Fibroblast of lung (primary cell): ENCODE measurements at regions not wholly inside any gene's neighbourhood (a gene's known extent, or its start where the extent isn't known, plus 50 kb on each side); places are given as distances from the start of the nearest gene placed in this dataset.

Source experiments
- DNase-seq, 2 donors: peaks; one replicate each; pipeline versions ENCODE4 v3.0.0 to v3.0.0-alpha.2; 2010; ENCODE audit warnings: low read depth in 2 of 2
- H2AFZ ChIP-seq: 2 replicates; pipeline ENCODE4 v1.5.1; 2012; ENCODE audit warnings: low read length, control low read depth, inconsistent platforms
- H3K27ac ChIP-seq: 2 replicates; pipeline ENCODE4 v1.5.1; 2011; ENCODE audit warnings: low read length, control low read depth; ENCODE audit not compliant: insufficient read depth
- H3K27me3 ChIP-seq: 2 replicates; pipeline ENCODE4 v1.5.1; 2011; ENCODE audit warnings: mild to moderate bottlenecking, low read length; ENCODE audit not compliant: control insufficient read depth, insufficient read depth
- H3K36me3 ChIP-seq: 2 replicates; pipeline ENCODE4 v1.5.1; 2011; ENCODE audit warnings: low read length; ENCODE audit not compliant: control insufficient read depth, insufficient read depth
- H3K4me1 ChIP-seq: 2 replicates; pipeline ENCODE4 v1.5.1; 2011; ENCODE audit warnings: low read length; ENCODE audit not compliant: control insufficient read depth, insufficient read depth; ENCODE audit errors: extremely low read depth
- H3K4me2 ChIP-seq: 2 replicates; pipeline ENCODE4 v1.5.1; 2011; ENCODE audit warnings: low read length, control low read depth; ENCODE audit not compliant: insufficient read depth; ENCODE audit errors: extremely low read depth
- H3K4me3 ChIP-seq, 4 experiments: fragments of 200-600 bp in 1 of 4; sonication (generic) in 1 of 4; replicated peaks in 1 of 4; 2 replicates each; pipeline ENCODE4 v1.5.1; 2011 to 2016; ENCODE audit warnings: low read length in 4 of 4, low read depth in 3 of 4, mild to moderate bottlenecking in 3 of 4, control low read depth in 2 of 4, inconsistent platforms in 1 of 4, mixed read lengths in 1 of 4; ENCODE audit not compliant: insufficient read depth in 1 of 4; ENCODE audit errors: control extremely low read depth in 1 of 4
- H3K79me2 ChIP-seq: 2 replicates; pipeline ENCODE4 v1.5.1; 2012; ENCODE audit warnings: mild to moderate bottlenecking, low read length, inconsistent platforms; ENCODE audit not compliant: control insufficient read depth, insufficient read depth
- H3K9ac ChIP-seq: 2 replicates; pipeline ENCODE4 v1.5.1; 2011; ENCODE audit warnings: mild to moderate bottlenecking, low read length, control low read depth; ENCODE audit not compliant: insufficient read depth
- H3K9me3 ChIP-seq: 2 replicates; pipeline ENCODE4 v1.5.1; 2012; ENCODE audit warnings: low read depth, low read length; ENCODE audit not compliant: control insufficient read depth, insufficient read depth
- H4K20me1 ChIP-seq: 2 replicates; pipeline ENCODE4 v1.5.1; 2011; ENCODE audit warnings: low read length; ENCODE audit not compliant: control insufficient read depth, insufficient read depth; ENCODE audit errors: extremely low read depth
- EZH2 ChIP-seq: IDR thresholded peaks from 2 replicates; pipeline ENCODE4 v1.5.1; 2012; ENCODE audit warnings: low read length, control low read depth, mild to moderate bottlenecking; ENCODE audit errors: missing control alignments
- TF ChIP-seq, protein P1 (sequence below), 2 donors: IDR thresholded peaks in 1 of 2; conservative IDR thresholded peaks in 1 of 2; 1 replicate in 1 of 2; 2 replicates in 1 of 2; pipeline ENCODE4 v1.5.1; 2011 to 2012; ENCODE audit warnings: low read length in 2 of 2, control low read depth in 1 of 2, inconsistent platforms in 1 of 2, low read depth in 1 of 2, mild to moderate bottlenecking in 1 of 2

DNA sequence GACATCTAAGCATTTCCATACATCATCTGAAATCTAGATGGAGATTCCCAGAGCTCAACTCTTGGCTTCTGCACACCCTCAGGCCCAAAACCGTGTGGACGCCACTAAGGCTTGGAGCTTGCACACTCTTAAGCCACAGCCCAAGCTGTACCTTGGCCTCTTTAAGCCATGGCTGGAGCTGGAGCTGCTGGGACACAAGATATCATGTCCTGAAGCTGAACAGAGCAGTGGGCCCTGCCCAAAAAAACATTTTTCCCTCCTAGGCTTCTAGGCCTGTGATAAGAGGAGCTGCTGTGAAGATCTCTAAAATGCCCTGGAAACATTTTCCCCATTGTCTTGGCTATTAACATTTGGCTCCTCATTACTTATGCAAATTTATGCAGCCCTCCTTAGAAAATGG is 188.7 kb upstream of the MBNL1 start:
- H3K4me2 ChIP-seq = no peak overlapping the region
- no peak for DNase-seq
- H3K4me3 ChIP-seq = no peak overlapping the region

DNA sequence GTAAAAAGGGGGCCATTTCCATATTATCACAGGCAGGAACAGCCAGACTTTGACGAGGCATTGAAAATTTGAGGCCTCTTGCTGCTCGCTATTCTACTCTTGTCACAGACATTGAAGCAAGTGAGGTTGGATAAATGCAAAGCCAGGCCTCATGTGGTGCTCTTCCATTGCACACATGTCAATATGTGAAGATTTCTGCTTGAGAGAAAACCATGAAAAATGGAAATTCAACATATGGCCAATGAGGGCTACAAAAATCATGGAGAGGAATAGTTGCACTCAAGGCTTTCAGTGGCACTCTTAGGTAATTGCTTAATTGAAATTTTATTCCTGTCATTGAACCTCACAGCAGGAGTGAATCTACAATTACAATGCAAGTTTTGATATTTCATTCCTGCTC is 185.6 kb upstream of the MBNL1 start:
- Histone ChIP-seq H2AFZ (no peak overlapping the region), H3K9ac (no peak overlapping the region)

More for the DNA sequence above, 188.7 kb upstream of the MBNL1 start:
- H3K79me2 ChIP-seq = no peaks in the 10 kb centered on the region
- H3K36me3 ChIP-seq = no peaks in the 10 kb centered on the region
- no peak overlapping the region for H3K27ac ChIP-seq
- TF ChIP-seq, protein P1, sequence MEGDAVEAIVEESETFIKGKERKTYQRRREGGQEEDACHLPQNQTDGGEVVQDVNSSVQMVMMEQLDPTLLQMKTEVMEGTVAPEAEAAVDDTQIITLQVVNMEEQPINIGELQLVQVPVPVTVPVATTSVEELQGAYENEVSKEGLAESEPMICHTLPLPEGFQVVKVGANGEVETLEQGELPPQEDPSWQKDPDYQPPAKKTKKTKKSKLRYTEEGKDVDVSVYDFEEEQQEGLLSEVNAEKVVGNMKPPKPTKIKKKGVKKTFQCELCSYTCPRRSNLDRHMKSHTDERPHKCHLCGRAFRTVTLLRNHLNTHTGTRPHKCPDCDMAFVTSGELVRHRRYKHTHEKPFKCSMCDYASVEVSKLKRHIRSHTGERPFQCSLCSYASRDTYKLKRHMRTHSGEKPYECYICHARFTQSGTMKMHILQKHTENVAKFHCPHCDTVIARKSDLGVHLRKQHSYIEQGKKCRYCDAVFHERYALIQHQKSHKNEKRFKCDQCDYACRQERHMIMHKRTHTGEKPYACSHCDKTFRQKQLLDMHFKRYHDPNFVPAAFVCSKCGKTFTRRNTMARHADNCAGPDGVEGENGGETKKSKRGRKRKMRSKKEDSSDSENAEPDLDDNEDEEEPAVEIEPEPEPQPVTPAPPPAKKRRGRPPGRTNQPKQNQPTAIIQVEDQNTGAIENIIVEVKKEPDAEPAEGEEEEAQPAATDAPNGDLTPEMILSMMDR (conservative IDR thresholded peaks at IDR 0.05 in 1 of 2, IDR thresholded peaks at IDR 0.05 in 1 of 2; ENCODE audit: low read depth in 1 of 2, low read length in 2 of 2) = no peak
- TF ChIP-seq EZH2 = no peak
- H2AFZ ChIP-seq = no peak overlapping the region
- no peaks in the 10 kb centered on the region for H3K4me1 ChIP-seq
- H3K9ac ChIP-seq = no peak overlapping the region
- no peaks in the 10 kb centered on the region for H3K27me3 ChIP-seq
- H4K20me1 ChIP-seq = no peaks in the 10 kb centered on the region
- H3K9me3 ChIP-seq = no peaks in the 10 kb centered on the region

DNA sequence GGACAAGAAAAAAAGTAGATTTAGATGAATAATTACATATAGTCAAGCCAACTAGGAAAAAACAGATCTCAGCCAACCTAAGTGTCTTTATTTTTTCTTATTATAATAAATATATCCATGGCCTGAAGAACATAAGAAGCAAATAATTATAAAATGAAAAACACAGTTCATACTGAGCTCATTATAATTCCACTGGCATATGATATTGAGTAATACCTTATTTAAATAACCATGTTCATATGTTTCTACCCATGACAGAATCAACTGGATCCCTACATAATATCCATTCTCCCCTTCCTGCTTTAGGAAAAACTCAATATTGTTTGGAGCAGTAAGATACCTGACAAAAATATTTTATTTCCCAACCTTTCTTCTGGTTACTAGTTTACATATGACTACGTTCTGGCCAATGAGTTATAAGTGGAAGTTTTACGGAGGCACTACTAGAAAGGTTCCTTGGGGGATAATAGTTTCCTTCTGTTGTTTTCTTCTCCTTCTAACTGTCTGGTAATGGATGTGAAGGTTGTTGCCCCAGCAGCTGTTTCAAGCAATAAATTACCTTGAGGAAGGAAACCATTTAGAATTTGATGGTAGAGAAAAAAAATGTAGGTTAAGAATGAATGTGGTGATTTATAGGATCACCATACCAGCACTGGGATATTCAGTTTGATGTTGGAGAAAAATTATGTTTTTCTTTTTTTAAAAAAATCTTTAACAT is 184.1 kb upstream of the MBNL1 start:
- Histone ChIP-seq H3K36me3 (no peaks in the 10 kb centered on the region), H3K79me2 (no peaks in the 10 kb centered on the region), H2AFZ (no peak overlapping the region), H3K27me3 (no peaks in the 10 kb centered on the region), H3K27ac (no peak overlapping the region), H3K4me2 (no peak overlapping the region), H3K9me3 (no peaks in the 10 kb centered on the region), H3K4me1 (no peaks in the 10 kb centered on the region), H3K9ac (no peak overlapping the region), H3K4me3 (no peak overlapping the region), H4K20me1 (no peaks in the 10 kb centered on the region)
- no peak for TF ChIP-seq EZH2
- TF ChIP-seq, protein P1 (conservative IDR thresholded peaks at IDR 0.05 in 1 of 2, IDR thresholded peaks at IDR 0.05 in 1 of 2; ENCODE audit: low read depth in 1 of 2, low read length in 2 of 2) = no peak
- DNase-seq = no peak

More for the DNA sequence above, 185.6 kb upstream of the MBNL1 start:
- Histone ChIP-seq H3K27me3 (no peaks in the 10 kb centered on the region), H3K79me2 (no peaks in the 10 kb centered on the region), H3K27ac (no peak overlapping the region), H3K36me3 (no peaks in the 10 kb centered on the region), H3K4me1 (no peaks in the 10 kb centered on the region), H3K4me3 (no peak overlapping the region), H4K20me1 (no peaks in the 10 kb centered on the region), H3K9me3 (no peaks in the 10 kb centered on the region), H3K4me2 (no peak overlapping the region)
- DNase-seq = no peak
- TF ChIP-seq, protein P1 (conservative IDR thresholded peaks at IDR 0.05 in 1 of 2, IDR thresholded peaks at IDR 0.05 in 1 of 2; ENCODE audit: low read depth in 1 of 2, low read length in 2 of 2) = no peak
- TF ChIP-seq EZH2 = no peak
